H9 (cell line): ENCODE measurements at regions not wholly inside any gene's neighbourhood (a gene's known extent, or its start where the extent isn't known, plus 50 kb on each side); places are given as distances from the start of the nearest gene placed in this dataset.
A peak's percentile ranks its signal among the peaks of the same experiment; 100 is the strongest.

Experiments used
- DNase-seq: peaks from one replicate; pipeline ENCODE4 v3.0.0-alpha.2; 2017
- H2AFZ ChIP-seq: one replicate; pipeline ENCODE4 v1.6.1; 2013; ENCODE audit warnings: mild to moderate bottlenecking, low read length, control low read depth, moderate library complexity
- H2AK5ac ChIP-seq: 2 replicates; pipeline ENCODE4 v1.6.1; 2013; ENCODE audit warnings: low read length, control low read depth, mixed read lengths; ENCODE audit not compliant: insufficient read length
- H2BK120ac ChIP-seq: one replicate; pipeline ENCODE4 v1.6.1; 2013; ENCODE audit warnings: low read depth, mild to moderate bottlenecking, low read length, control low read depth, inconsistent platforms; ENCODE audit not compliant: poor library complexity, severe bottlenecking
- H2BK12ac ChIP-seq: 2 replicates; pipeline ENCODE4 v1.6.1; 2013; ENCODE audit warnings: low read length, control low read depth, mixed read lengths, low read depth; ENCODE audit not compliant: insufficient read length
- H2BK15ac ChIP-seq: 2 replicates; pipeline ENCODE4 v1.6.1; 2013; ENCODE audit warnings: low read depth, low read length, control low read depth
- H2BK20ac ChIP-seq: one replicate; pipeline ENCODE4 v1.6.1; 2013; ENCODE audit warnings: low read depth, mild to moderate bottlenecking, low read length, control low read depth, inconsistent platforms; ENCODE audit not compliant: poor library complexity, severe bottlenecking
- H2BK5ac ChIP-seq: 2 replicates; pipeline ENCODE4 v1.6.1; 2013; ENCODE audit warnings: low read length, control low read depth, mixed read lengths; ENCODE audit not compliant: insufficient read length
- H3K14ac ChIP-seq: 2 replicates; pipeline ENCODE4 v1.6.1; 2013; ENCODE audit warnings: low read length, control low read depth; ENCODE audit not compliant: insufficient read depth
- H3K18ac ChIP-seq: 2 replicates; pipeline ENCODE4 v1.6.1; 2013; ENCODE audit warnings: low read depth, mild to moderate bottlenecking, mixed read lengths, low read length, control low read depth; ENCODE audit not compliant: insufficient read length
- H3K23ac ChIP-seq: 2 replicates; pipeline ENCODE4 v1.6.1; 2013; ENCODE audit warnings: low read length, control low read depth, mixed read lengths, low read depth; ENCODE audit not compliant: insufficient read length
- H3K23me2 ChIP-seq: 2 replicates; pipeline ENCODE4 v1.6.1; 2013; ENCODE audit warnings: low read depth, mild to moderate bottlenecking, mixed read lengths, low read length, control low read depth; ENCODE audit not compliant: insufficient read length, poor library complexity, severe bottlenecking
- H3K27ac ChIP-seq: 2 replicates; pipeline ENCODE4 v1.5.1; 2013; ENCODE audit warnings: low read length, control low read depth, mixed read lengths, low read depth; ENCODE audit not compliant: insufficient read length
- H3K27me3 ChIP-seq: 2 replicates; pipeline ENCODE4 v1.6.1; 2013; ENCODE audit warnings: low read length, control low read depth, inconsistent platforms; ENCODE audit not compliant: insufficient read depth
- H3K4ac ChIP-seq: 2 replicates; pipeline ENCODE4 v1.6.1; 2013; ENCODE audit warnings: low read depth, mild to moderate bottlenecking, control low read depth, inconsistent platforms, low read length, moderate library complexity
- H3K4me1 ChIP-seq: 2 replicates; pipeline ENCODE4 v1.6.1; 2013; ENCODE audit warnings: low read length, control low read depth, inconsistent platforms; ENCODE audit not compliant: insufficient read depth
- H3K4me2 ChIP-seq: 2 replicates; pipeline ENCODE4 v1.6.1; 2013; ENCODE audit warnings: low read length, control low read depth, mixed read lengths; ENCODE audit not compliant: insufficient read length, insufficient read depth
- H3K56ac ChIP-seq: 2 replicates; pipeline ENCODE4 v1.6.1; 2013; ENCODE audit warnings: low read depth, mild to moderate bottlenecking, mixed read lengths, low read length, control low read depth; ENCODE audit not compliant: insufficient read length
- H3K79me1 ChIP-seq: 2 replicates; pipeline ENCODE4 v1.6.1; 2013; ENCODE audit warnings: low read depth, mild to moderate bottlenecking, moderate library complexity, low read length, control low read depth, inconsistent platforms; ENCODE audit not compliant: insufficient read depth, poor library complexity, severe bottlenecking
- H3K79me2 ChIP-seq: 2 replicates; pipeline ENCODE4 v1.6.1; 2013; ENCODE audit warnings: low read length, control low read depth, inconsistent platforms; ENCODE audit not compliant: insufficient read depth
- H3K9ac ChIP-seq: 2 replicates; pipeline ENCODE4 v1.6.1; 2013; ENCODE audit warnings: low read length, control low read depth, mixed read lengths; ENCODE audit not compliant: insufficient read length; ENCODE audit errors: extremely low read depth
- H3K9me3 ChIP-seq: one replicate; pipeline ENCODE4 v1.6.1; 2013; ENCODE audit warnings: low read depth, low read length, inconsistent platforms; ENCODE audit not compliant: control insufficient read depth
- H3T11ph ChIP-seq: one replicate; pipeline ENCODE4 v1.6.1; 2013; ENCODE audit warnings: mild to moderate bottlenecking, low read length, control low read depth, inconsistent platforms
- H4K20me1 ChIP-seq: one replicate; pipeline ENCODE4 v1.6.1; 2013; ENCODE audit not compliant: control insufficient read depth, insufficient read length, insufficient read depth
- H4K5ac ChIP-seq: 2 replicates; pipeline ENCODE4 v1.6.1; 2013; ENCODE audit warnings: low read depth, mild to moderate bottlenecking, mixed read lengths, low read length, control low read depth; ENCODE audit not compliant: insufficient read length
- H4K8ac ChIP-seq: replicated peaks from 2 replicates; pipeline ENCODE4 v1.6.1; 2013; ENCODE audit warnings: low read length, control low read depth, mixed read lengths, low read depth; ENCODE audit not compliant: insufficient read length
- H4K91ac ChIP-seq: 2 replicates; pipeline ENCODE4 v1.6.1; 2013; ENCODE audit warnings: low read depth, mild to moderate bottlenecking, moderate library complexity, mixed read lengths, low read length, control low read depth; ENCODE audit not compliant: insufficient read length
- H3K27ac Mint-ChIP-seq, 3 experiments: 2 replicates in 2 of 3; 3 replicates in 1 of 3; pipeline ENCODE4 v1.8.0; 2020 to 2021; ENCODE audit warnings: mixed read lengths in 3 of 3, mild to moderate bottlenecking in 1 of 3, moderate library complexity in 1 of 3
- H3K27me3 Mint-ChIP-seq: 2 replicates; pipeline ENCODE4 v1.8.0; 2021; ENCODE audit warnings: low read depth, mild to moderate bottlenecking, moderate library complexity, mixed read lengths
- H3K36me3 Mint-ChIP-seq, 3 experiments: 2 replicates in 2 of 3; 3 replicates in 1 of 3; pipeline ENCODE4 v1.8.0; 2020 to 2021; ENCODE audit warnings: low read depth in 3 of 3, mixed read lengths in 3 of 3; ENCODE audit not compliant: insufficient read depth in 1 of 3
- H3K4me1 Mint-ChIP-seq, 2 experiments: 2 replicates each; pipeline ENCODE4 v1.8.0; 2020; ENCODE audit warnings: mixed read lengths in 2 of 2
- H3K4me3 Mint-ChIP-seq, 2 experiments: 2 replicates in 1 of 2; 3 replicates in 1 of 2; pipeline ENCODE4 v1.8.0; 2020 to 2021; ENCODE audit warnings: mild to moderate bottlenecking in 2 of 2, mixed read lengths in 2 of 2, moderate library complexity in 1 of 2
- H3K9me3 Mint-ChIP-seq, 2 experiments: 2 replicates in 1 of 2; 3 replicates in 1 of 2; pipeline ENCODE4 v1.8.0; 2020; ENCODE audit warnings: mild to moderate bottlenecking in 2 of 2, mixed read lengths in 2 of 2, moderate library complexity in 1 of 2
- WGBS: extraction: QIAGEN DNeasy Blood & Tissue Kit; methylation state at CpG from one replicate; pipeline ENCODE4 v1.1.7; 2013; ENCODE audit warnings: missing lambda C conversion rate, low lambda C conversion rate, mixed read lengths; ENCODE audit not compliant: insufficient read length; ENCODE audit errors: extremely low coverage; 5-methylcytosine and 5-hydroxymethylcytosine counted together
- TF ChIP-seq, protein P1 (sequence below): fragments of 200-600 bp; sonication (generic); conservative IDR thresholded peaks from 3 replicates; pipeline ENCODE4 v1.8.0; 2021; ENCODE audit warnings: antibody characterized with exemption, mild to moderate bottlenecking

DNA sequence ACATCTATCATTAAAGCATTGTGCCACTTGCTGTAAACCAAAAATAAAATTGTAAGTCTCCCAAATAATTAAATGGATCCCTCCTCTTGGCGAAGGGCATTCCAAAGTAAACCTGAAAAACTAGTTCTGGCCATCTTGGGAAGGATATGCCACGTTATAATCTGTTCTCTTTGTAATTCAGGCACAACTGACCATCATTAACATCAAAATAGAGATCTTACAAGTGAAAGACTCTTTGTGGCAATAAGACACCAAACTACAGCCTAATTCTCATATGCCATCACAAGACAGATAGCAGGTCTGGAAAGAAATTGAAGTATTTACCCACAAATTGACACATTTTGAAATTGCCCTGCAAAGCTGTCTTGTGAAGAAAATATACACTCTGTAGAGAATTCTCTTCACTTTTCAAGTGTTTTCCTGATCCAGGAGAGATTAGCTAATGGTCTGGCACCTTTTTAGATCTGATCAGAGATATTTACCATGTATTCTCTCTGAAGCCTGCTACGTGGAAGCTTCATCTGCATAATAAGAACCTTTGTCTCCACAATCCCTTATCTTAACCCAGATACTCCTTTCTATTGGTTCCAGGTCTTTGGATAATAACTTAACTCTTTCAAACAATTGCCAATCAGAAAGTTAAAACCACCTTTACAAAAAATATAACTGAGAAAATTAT, 630.4 kb upstream of the CCDC179 start:
- no peak overlapping the region for H4K91ac ChIP-seq
- no peaks in the 10 kb centered on the region for H3K23me2 ChIP-seq
- no peak overlapping the region for H2BK12ac ChIP-seq
- no peak overlapping the region for H3K56ac ChIP-seq
- peak overlapping the region in 2 of 3 experiments; percentile 83 to 93; a peak in 4 of 7 replicates for H3K27ac Mint-ChIP-seq
- no peaks in the 10 kb centered on the region for H3K79me1 ChIP-seq
- H4K8ac ChIP-seq = no peak overlapping the region
- no peaks in the 10 kb centered on the region for H4K20me1 ChIP-seq
- H3K14ac ChIP-seq = no peak overlapping the region
- H3K23ac ChIP-seq = no peak overlapping the region
- H2BK15ac ChIP-seq = no peak overlapping the region
- H3K27ac ChIP-seq = no peak overlapping the region
- no peak for DNase-seq
- peaks cover 31 to 32% of the 10 kb centered on the region in 2 experiments for H3K4me1 Mint-ChIP-seq
- H4K5ac ChIP-seq = no peak overlapping the region
- TF ChIP-seq, protein P1, sequence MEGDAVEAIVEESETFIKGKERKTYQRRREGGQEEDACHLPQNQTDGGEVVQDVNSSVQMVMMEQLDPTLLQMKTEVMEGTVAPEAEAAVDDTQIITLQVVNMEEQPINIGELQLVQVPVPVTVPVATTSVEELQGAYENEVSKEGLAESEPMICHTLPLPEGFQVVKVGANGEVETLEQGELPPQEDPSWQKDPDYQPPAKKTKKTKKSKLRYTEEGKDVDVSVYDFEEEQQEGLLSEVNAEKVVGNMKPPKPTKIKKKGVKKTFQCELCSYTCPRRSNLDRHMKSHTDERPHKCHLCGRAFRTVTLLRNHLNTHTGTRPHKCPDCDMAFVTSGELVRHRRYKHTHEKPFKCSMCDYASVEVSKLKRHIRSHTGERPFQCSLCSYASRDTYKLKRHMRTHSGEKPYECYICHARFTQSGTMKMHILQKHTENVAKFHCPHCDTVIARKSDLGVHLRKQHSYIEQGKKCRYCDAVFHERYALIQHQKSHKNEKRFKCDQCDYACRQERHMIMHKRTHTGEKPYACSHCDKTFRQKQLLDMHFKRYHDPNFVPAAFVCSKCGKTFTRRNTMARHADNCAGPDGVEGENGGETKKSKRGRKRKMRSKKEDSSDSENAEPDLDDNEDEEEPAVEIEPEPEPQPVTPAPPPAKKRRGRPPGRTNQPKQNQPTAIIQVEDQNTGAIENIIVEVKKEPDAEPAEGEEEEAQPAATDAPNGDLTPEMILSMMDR = no peak
- H2AFZ ChIP-seq = no peak overlapping the region
- no peak overlapping the region for H2AK5ac ChIP-seq
- H3K27me3 ChIP-seq = no peaks in the 10 kb centered on the region
- no CpG with 5 or more reads among the region's 3 CpGs for WGBS
- no peak overlapping the region for H3K18ac ChIP-seq
- H3K4me1 ChIP-seq = no peaks in the 10 kb centered on the region; the same call in 1 of the 2 replicates
- H3K9me3 Mint-ChIP-seq = peaks cover 50% of the 10 kb centered on the region in 2 experiments
- no peaks in the 10 kb centered on the region for H3K9me3 ChIP-seq
- H2BK5ac ChIP-seq = no peak overlapping the region
- no peak overlapping the region for H3K9ac ChIP-seq
- H3K79me2 ChIP-seq = no peaks in the 10 kb centered on the region
- H2BK120ac ChIP-seq = no peak overlapping the region
- no peak overlapping the region for H3T11ph ChIP-seq
- H3K36me3 Mint-ChIP-seq = peaks cover 18 to 59% (median 40%) of the 10 kb centered on the region in 3 experiments
- no peak overlapping the region for H3K4ac ChIP-seq
- no peak overlapping the region for H3K4me2 ChIP-seq
- no peaks in the 10 kb centered on the region for H3K27me3 Mint-ChIP-seq
- peak overlapping the region in 1 of 2 experiments; percentile 1; a peak in 1 of 5 replicates for H3K4me3 Mint-ChIP-seq
- H2BK20ac ChIP-seq = no peak overlapping the region
